H7 (cell line): ENCODE measurements at regions not wholly inside any gene's neighbourhood (a gene's known extent, or its start where the extent isn't known, plus 50 kb on each side); places are given as distances from the start of the nearest gene placed in this dataset.

Experiments used
- DNase-seq: peaks from one replicate; pipeline ENCODE4 v3.0.0; 2012
- H3K27me3 ChIP-seq: 2 replicates; pipeline ENCODE4 v1.6.0; 2011; ENCODE audit warnings: mild to moderate bottlenecking, low read length; ENCODE audit not compliant: control insufficient read depth, insufficient read depth
- H3K36me3 ChIP-seq: replicated peaks from 2 replicates; pipeline ENCODE4 v1.5.1; 2011; ENCODE audit warnings: low read length; ENCODE audit not compliant: control insufficient read depth, insufficient read depth
- H3K4me3 ChIP-seq: 2 replicates; pipeline ENCODE4 v1.5.1; 2011; ENCODE audit warnings: low read depth, mild to moderate bottlenecking, control low read depth, low read length, moderate library complexity; ENCODE audit not compliant: insufficient read depth

- Histone ChIP-seq H3K27me3 (no peaks in the 10 kb centered on the region), H3K36me3 (no peaks in the 10 kb centered on the region), H3K4me3 (no peak overlapping the region)
- no peak for DNase-seq
Observed at GRCh38 chr14:86012461-86012860, 482.5 kb downstream of the FLRT2 start.

GRCh38 chr14:86003998-86004397 lies 474.1 kb downstream of the FLRT2 start:
- H3K4me3 ChIP-seq: no peak overlapping the region
- no peak for DNase-seq

GRCh38 chr14:85996551-85996950 lies 466.6 kb downstream of the FLRT2 start:
- Histone ChIP-seq H3K27me3 (no peaks in the 10 kb centered on the region), H3K36me3 (no peaks in the 10 kb centered on the region), H3K4me3 (no peak overlapping the region)
- DNase-seq: no peak

More at GRCh38 chr14:86003998-86004397, 474.1 kb downstream of the FLRT2 start:
- H3K27me3 ChIP-seq: no peaks in the 10 kb centered on the region
- no peaks in the 10 kb centered on the region for H3K36me3 ChIP-seq

- no peaks in the 10 kb centered on the region for H3K36me3 ChIP-seq
- DNase-seq: no peak
- H3K27me3 ChIP-seq: no peaks in the 10 kb centered on the region
- no peak overlapping the region for H3K4me3 ChIP-seq
Observed at GRCh38 chr14:85991156-85991555, 461.2 kb downstream of the FLRT2 start.

GRCh38 chr14:85987907-85988306 lies 458.0 kb downstream of the FLRT2 start:
- Histone ChIP-seq H3K36me3 (no peaks in the 10 kb centered on the region), H3K4me3 (no peak overlapping the region)

GRCh38 chr14:85987292-85987691 lies 457.3 kb downstream of the FLRT2 start:
- no peaks in the 10 kb centered on the region for H3K36me3 ChIP-seq
- H3K27me3 ChIP-seq: no peaks in the 10 kb centered on the region
- no peak overlapping the region for H3K4me3 ChIP-seq
- DNase-seq: no peak

More at GRCh38 chr14:85987907-85988306, 458.0 kb downstream of the FLRT2 start:
- no peak for DNase-seq
- H3K27me3 ChIP-seq: no peaks in the 10 kb centered on the region

- H3K4me3 ChIP-seq: no peak overlapping the region
- DNase-seq: no peak
- H3K36me3 ChIP-seq: no peaks in the 10 kb centered on the region
- no peaks in the 10 kb centered on the region for H3K27me3 ChIP-seq
Observed at GRCh38 chr14:85978582-85979250, 448.8 kb downstream of the FLRT2 start.

- DNase-seq: no peak
- no peaks in the 10 kb centered on the region for H3K27me3 ChIP-seq
- H3K36me3 ChIP-seq: no peaks in the 10 kb centered on the region
- H3K4me3 ChIP-seq: no peak overlapping the region
Observed at GRCh38 chr14:85974602-85975001, 444.7 kb downstream of the FLRT2 start.

- no peak for DNase-seq
- Histone ChIP-seq H3K27me3 (no peaks in the 10 kb centered on the region), H3K4me3 (no peak overlapping the region), H3K36me3 (no peaks in the 10 kb centered on the region)
Observed at GRCh38 chr14:85963486-85963885, 433.5 kb downstream of the FLRT2 start.

- no peaks in the 10 kb centered on the region for H3K27me3 ChIP-seq
- no peak for DNase-seq
- no peaks in the 10 kb centered on the region for H3K36me3 ChIP-seq
- no peak overlapping the region for H3K4me3 ChIP-seq
Observed at GRCh38 chr14:85960756-85961155, 430.8 kb downstream of the FLRT2 start.

- no peak for DNase-seq
- Histone ChIP-seq H3K27me3 (no peaks in the 10 kb centered on the region), H3K4me3 (no peak overlapping the region), H3K36me3 (no peaks in the 10 kb centered on the region)
Observed at GRCh38 chr14:85959063-85959462, 429.1 kb downstream of the FLRT2 start.

- Histone ChIP-seq H3K4me3 (no peak overlapping the region), H3K27me3 (no peaks in the 10 kb centered on the region), H3K36me3 (no peaks in the 10 kb centered on the region)
- DNase-seq: no peak
Observed at GRCh38 chr14:85958069-85958468, 428.1 kb downstream of the FLRT2 start.

GRCh38 chr14:85953265-85953664 lies 423.3 kb downstream of the FLRT2 start:
- Histone ChIP-seq H3K36me3 (no peaks in the 10 kb centered on the region), H3K4me3 (no peak overlapping the region), H3K27me3 (no peaks in the 10 kb centered on the region)
- no peak for DNase-seq

- Histone ChIP-seq H3K4me3 (no peak overlapping the region), H3K36me3 (no peaks in the 10 kb centered on the region), H3K27me3 (no peaks in the 10 kb centered on the region)
- no peak for DNase-seq
Observed at GRCh38 chr14:85948153-85948552, 418.2 kb downstream of the FLRT2 start.

GRCh38 chr14:85947461-85948139 lies 417.7 kb downstream of the FLRT2 start:
- no peak overlapping the region for H3K4me3 ChIP-seq
- no peak for DNase-seq
- no peaks in the 10 kb centered on the region for H3K27me3 ChIP-seq
- H3K36me3 ChIP-seq: no peaks in the 10 kb centered on the region
